ENCODE measurements at regions not wholly inside any gene's neighbourhood (a gene's known extent, or its start where the extent isn't known, plus 50 kb on each side); places are given as distances from the start of the nearest gene placed in this dataset.
"Not testable (repeated sequence)": the region's sequence is repeated elsewhere in the genome, so short reads cannot be mapped to it uniquely, and the experiment has no call there.

DNA sequence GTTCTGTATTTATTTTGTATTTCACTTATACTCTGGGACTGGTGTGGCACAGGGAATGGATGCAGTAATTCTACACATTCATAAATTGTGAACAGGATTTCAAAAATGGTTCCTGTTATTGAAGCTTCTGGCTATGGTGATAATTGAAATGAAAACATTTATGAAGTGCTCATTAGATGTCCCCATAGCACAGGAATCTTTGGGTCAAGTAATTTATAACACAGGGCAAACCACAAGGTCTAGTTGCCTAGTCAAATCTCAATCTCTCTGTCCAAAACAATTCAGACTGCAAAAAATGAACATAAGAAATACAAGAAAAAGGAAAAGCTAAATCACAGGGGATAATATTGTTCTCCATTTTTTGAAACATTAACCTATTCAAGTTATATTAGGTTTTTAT is 117.5 kb upstream of the PTPRG start:
- peak; percentile 14 for DNase-seq (ENCODE audit: low read depth)

DNA sequence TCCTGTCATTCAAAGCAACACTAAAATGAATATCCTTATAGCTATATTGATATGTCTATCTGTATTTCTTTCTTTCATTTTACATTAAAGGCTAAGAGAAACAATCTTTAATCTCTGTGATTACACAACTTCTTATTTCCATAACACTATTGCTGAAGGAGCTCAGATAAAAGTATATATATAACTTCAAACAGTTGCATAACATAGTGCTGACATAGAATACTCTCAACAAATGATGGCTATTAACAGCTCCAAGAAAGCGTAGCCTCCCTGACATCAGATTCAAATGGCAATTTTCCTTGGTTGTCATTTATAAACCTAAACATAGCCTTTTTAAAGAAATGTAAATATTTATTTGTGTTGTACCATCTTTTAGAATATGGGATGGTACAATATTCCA is 116.6 kb upstream of the PTPRG start:
- DNase-seq (ENCODE audit: low read depth), result no peak

DNA sequence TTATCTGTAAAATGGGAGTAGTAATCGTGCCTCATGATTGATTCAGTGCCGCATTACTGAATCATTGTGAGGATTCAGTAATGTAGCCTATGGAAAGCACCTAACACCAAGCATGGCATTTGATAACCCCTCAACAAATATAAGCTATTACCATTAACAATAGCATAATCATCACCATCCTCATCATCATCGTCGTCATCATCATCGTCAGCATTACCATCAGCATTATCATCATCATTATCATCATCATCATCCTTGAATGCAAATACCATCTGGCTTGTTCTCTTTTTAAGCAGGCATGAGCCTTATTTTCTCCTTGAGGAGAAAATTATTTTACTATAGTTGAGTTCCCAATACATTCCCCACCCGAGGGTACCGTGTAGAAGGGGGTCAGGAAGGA is 115.4 kb upstream of the PTPRG start:
- DNase-seq (ENCODE audit: low read depth), result no peak

DNA sequence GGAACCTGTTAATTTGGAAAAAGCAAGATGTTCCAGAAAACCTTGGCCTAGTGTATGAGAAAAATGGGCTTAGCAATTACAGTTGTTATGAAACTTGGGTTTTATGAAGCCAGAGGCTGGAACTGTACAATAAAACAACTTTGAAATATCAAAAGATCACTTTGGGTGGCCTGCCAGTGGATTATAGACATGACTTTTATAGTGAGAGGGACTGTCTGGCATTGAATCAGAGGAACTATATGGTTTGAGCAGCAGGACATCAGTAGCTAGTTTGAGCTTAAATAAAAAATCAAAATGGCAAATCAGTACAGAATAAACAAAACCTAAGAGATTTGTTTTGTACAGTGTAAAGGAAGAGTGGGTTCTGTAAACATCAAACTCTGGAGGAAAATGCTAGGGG is 115.0 kb upstream of the PTPRG start:
- DNase-seq (ENCODE audit: low read depth), result no peak

DNA sequence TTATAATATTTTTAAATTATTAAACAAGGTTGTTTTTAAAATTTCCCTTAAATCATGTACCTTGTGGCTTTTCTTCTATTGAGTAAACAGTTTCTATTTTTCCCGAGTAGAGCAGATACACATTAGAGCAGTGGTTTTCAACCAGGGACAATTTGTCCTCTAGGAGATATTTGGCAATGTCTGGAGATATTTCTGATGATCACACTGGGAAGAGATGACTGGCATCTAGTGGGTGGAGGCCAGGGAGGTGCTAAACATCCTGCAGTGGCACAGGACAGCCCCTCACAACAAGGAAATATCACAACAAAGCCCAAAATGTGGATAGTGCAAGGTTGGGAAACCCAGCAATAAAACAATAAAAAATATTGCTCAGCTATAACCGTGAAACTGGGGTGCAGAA is 113.0 kb upstream of the PTPRG start:
- peak; percentile 64 for DNase-seq (ENCODE audit: low read depth)

DNA sequence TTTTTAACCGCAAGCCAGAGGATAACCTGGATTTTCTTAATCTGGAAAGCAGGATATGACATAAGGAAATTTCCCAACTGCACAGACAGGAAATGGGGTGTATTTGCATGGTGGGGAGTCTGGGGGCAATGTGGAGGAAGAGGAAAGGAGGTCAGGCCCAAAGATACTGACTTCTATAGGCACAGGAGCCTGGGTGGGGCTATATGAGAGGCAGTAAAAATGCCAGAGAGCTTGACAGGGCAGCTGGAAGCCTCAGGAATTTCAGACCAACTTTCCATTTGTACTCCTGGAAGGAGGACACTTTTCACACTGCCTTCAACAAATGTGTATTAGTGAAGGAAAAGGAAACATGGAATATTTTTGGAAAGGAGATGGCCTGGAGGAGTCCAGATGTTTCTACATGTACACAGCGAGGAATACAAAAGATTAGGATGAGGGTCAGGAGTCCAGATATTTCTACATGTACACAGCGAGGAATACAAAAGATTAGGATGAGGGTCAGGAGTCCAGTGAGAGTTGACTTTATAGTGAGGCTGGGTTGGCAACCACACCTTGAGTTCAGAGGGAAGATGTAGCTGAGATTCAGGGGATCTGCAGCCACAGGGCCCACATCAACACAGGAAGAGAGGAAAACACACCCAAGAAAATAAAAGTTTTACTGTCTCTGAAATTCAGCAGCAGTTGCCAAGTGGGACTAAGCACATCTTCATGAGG is 111.9 kb upstream of the PTPRG start:
- DNase-seq (ENCODE audit: low read depth), result no peak

DNA sequence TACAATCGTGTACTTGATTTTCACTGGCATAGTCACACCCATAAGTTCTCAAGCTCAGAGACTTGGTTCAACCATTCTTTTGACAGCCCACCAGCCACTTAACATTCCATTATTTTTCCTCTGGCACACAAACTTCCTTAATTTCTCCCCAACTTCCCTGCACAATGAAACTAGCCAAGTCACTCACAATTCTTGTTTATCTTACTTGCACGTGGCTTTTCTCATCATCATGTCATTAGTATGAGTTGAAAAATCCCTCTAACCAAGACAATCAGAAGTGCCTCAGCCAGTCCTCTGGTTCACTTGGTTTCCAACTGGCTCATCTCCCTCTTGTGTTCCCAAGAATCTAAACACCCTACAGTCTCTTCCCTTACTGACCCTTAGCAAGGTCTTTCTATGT is 110.5 kb upstream of the PTPRG start:
- DNase-seq (ENCODE audit: low read depth), result no peak

DNA sequence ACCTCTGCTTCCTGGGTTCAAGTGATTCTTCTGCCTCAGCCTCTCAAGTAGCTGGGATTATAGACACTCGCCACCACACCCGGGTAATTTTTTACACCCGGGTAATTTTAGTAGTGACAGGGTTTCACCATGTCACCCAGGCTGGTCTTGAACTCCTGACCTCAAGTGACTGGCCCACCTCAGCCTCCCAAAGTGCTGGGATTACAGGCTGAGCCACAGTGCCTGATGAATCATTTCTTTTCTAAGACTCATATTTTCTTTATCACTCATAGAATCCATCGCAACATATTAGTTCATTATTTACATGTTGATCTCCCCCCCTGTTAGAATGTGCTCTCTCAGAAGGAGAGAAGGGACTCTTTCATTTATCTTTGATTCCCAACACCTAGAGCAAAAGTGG is 109.5 kb upstream of the PTPRG start:
- DNase-seq (ENCODE audit: low read depth), result peak; percentile 34

DNA sequence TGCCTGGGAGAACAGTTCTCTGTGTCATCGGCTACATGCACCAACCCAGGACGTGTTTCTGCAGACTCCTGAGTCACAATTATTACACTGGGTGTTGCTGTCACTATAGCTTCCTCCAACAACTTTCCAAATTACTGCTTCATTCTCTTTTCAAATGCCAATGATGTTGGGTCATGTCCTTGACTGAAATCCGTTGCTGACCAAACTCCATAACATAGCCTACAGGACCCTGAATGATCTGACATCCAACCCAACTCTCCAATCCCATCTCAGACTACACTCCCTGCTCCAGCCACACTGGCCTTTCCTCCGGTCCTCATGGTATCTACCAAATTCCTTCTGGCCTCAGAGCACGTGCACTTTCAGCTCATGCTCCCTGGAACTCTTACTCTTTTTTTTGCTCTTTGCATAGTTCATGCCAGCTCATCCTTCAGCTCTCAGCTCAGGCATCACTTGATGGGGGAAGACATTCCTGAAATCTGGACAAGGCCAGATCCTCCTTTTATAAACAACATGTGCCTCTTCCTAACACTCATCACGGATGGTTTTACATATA is 108.8 kb upstream of the PTPRG start:
- peak; percentile 60 for DNase-seq (ENCODE audit: low read depth)

DNA sequence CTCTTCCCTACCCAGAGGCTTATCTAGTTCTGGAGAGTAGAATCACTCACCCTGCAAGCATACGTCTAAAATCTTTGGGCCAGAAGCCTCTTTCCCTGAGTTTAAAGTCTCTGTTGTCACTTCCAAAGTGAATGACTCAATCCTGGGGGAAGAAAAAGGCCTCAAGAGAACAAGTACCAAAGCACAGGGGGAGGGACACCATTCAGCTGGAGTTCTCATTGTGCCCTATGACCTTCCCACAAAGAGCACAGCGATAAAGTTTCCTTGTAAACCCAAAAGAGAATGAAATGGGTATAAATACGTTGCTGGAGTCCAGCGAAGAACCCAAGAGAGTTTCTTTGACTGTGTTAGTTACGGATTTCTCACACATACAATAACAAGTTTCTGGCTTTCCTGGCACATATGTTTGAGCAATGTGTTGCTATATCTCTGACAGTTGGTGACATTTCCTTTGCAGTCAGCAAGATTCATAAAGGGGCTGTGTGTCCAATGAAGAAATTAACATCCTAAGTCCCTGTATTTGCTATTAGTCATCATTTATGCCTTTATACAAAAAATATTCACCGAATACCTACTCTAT is 107.3 kb upstream of the PTPRG start:
- DNase-seq (ENCODE audit: low read depth), result no peak

DNA sequence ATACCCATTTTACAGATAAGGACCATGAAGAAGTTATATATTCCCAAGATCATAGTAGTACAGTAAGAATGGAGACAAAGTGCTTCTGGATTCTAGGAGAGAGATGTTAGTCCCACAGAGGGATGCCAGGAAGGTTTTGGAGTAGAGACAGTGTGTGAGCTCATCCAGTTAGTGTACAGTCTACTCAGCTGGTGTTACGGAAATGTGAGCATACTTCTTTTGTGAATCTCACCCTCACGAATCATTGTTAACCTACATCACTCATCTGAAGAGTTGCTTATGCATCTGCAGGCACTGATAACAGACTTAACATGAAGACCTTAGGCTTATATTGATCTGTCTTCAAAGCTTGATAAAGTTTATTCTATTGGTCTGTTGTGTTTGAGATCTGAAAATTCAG is 106.6 kb upstream of the PTPRG start:
- DNase-seq (ENCODE audit: low read depth), result no peak

DNA sequence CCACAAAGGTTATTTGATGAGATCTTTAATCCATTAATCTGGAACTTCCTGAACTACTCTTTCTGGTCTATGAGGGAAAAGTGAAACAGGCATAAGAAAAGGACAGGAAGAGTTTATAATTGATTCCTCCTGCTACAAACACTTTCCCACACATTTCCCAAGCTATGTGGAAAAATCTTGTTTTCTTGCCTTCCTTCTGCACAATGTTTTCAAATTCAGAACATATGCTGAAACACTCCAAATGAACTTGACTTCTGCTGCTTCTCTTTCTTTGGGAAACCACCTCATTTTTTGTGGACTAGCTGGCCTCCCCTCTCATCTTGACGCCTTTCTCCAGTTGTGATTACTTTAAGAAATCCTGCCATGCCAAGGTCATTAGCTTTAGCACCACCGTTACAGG is 100.7 kb upstream of the PTPRG start:
- DNase-seq (ENCODE audit: low read depth), result no peak

DNA sequence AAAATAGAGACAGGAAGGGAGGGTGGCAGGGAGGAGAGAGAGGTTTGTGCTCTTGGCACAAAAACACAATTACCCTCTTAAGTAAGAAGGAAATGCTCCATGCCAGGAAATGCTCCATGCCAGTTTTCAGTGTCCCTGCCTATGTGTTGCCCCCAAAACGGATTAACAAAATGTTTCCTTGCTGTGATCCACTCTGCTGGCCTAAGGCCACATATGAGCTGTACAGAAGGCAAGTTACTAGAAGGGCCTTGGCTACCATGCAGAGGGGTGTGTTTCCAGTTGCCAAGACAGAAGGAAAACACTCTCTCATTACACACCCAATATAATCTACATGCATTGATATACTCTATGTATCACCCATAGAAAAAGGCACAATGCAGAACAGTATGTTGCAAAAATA is 98.2 kb upstream of the PTPRG start:
- DNase-seq (ENCODE audit: low read depth), result no peak

DNA sequence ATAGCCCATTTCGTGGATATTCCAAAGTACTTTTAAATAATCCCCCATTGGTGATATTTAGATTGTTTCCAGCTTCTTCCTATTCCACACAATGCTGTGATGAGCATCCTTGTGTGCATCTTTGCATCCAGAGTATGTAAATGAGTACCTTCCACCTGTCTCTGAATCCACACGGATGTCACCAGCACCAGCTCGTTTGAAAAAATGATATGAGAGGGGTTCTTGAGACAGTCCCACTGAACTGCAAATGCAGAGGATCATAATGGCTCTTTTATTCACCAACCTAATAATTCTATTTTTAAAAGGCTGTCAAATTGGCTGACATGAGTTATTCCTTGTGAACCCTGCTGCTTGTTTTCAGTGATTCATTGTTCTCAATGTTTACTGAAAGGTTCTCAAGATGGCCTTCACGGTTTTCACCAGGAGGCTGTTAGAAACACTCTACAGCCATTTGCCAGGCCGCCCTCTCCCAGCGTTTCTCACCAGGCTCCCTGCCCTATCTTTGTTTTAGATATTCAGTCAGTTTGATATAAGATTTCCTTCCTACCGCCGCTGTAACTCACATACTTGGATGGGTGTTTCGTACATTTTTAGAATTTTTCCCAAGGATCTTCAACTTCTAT is 96.7 kb upstream of the PTPRG start:
- DNase-seq (ENCODE audit: low read depth), result no peak

DNA sequence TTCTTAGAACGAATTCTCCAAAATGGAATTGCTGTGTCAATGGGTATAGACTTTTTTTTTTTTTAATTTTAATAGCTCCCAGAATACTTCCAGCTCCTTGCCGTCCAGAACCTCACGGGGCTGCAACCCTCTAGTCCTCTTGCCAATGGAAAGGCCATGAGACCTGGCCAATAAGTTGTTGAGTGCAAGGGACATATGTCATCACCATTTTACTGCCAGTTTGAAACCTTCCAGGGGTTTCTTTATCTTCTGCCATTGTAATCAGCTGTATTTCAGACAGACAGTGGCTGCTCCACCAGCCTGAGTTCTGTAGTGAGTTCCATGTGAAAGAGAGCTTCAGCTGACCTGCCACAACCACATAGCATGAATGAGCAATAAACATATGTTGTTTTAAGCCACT is 95.0 kb upstream of the PTPRG start:
- DNase-seq (ENCODE audit: low read depth), result no peak

DNA sequence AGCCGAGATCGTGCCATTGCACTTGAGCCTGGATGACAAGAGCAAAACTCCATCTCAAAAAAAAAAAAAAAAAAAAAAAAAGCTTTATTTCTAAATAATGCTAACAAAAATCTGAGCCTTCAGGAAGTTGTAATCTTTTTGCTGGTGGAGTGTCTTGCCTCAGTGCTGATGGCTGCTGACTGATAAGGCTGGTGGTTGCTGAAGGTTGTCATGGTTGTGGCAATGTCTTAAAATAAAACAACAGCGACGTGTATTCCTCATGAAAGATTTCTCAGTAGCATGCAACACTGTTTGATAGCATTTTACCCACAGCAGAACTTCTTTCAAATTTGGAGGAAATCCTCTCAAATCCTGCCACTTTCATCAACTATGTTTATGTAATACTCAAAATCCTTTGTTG is 77.4 kb upstream of the PTPRG start:
- DNase-seq (ENCODE audit: low read depth), result no peak

DNA sequence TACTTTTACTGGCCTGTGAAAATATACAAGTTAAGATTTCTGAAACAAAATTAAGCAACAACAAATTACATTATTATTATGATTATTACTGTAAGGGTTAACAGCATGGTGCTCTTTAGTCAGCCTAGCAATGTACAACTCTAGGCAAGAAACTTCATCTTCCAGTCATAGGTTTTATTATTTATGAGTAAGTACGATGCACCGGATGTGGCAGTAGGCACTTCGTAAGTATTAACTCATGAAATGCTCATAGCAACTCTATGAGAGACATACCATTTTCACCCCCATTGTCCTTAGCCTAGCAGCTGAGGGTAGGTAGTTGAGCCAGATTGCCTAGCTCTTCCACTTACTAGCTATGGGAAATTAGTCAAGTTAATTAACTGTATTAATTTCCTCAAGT is 68.0 kb upstream of the PTPRG start:
- no peak for DNase-seq (ENCODE audit: low read depth)

DNA sequence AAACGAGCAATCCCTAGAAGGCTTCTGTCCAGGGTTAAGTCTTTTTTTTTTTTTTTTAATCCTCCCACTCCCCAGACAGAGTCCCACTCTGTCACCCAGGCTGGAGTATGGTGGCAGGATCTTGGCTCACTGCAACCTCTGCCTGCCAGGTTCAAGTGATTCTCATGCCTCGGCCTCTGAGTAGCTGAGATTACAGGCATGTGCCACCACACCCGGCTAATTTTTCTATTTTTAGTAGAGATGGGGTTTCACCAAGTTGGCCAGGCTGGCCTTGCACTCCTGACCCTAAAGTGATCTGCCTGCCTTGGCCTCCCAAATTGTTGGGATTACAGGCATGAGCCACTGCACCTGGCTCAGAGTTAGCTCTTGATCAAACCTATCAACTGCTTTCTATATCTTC is 67.1 kb upstream of the PTPRG start:
- not testable (repeated sequence) for DNase-seq (ENCODE audit: low read depth)

DNA sequence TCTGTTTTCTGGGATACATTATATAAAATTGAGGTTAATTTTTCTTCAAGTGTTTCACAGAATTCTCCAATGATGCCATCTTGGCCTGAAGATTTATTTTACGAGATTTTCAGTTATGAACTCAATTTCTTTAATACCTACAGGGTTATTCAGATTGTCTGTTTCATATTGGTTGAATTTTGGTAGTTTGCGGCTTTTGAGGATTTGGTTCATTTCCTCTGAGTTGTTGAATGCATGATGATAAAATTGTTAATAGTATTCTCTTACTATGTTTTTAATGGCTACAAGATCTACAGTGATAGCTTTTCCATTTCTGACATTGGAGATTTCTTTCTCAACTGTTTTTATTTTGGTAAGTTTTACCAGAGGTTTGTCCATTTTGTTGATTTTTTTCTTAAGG is 63.9 kb upstream of the PTPRG start:
- DNase-seq (ENCODE audit: low read depth), result no peak

DNA sequence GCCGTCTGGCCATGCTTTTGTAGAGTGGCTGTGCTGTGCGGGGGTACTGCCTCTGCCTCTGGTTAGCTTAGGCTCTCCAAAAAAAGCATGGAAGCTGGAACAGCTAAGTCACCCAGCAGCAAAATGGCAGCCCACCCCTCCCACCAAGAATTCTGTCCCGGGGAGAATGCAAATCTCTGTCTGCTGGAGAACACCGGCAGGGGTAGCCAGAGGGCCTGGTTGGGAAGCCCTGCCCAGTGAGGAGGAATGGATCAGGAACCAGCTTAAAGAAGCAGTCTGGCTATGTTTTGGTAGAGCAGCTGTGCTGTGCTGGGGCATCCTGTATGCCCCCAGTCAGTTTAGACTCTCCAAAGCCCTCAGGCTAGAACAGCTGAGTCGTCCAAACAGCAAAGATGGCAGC is 56.2 kb upstream of the PTPRG start:
- no peak for DNase-seq (ENCODE audit: low read depth)

DNA sequence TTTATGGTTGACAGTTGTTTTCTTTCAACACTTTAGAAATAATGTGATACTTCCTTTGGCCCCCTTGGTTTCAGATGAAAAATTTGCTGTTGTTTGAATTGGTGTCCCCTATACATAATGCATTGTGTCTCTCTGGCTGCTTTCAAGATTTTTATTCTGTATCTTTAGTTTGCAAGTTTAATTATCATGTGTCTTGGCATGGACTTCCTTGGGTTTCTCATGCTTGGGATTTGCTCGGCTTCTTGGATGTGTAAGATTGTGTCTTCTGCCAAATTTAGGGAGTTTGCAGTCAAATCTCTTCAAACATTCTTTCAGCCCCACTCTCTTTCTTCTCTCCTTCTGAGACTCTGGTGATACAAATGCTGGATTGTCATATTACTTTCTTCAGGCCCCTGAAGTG is 53.4 kb upstream of the PTPRG start:
- DNase-seq (ENCODE audit: low read depth), result no peak
